GM12878 (cell line): ENCODE measurements at regions not wholly inside any gene's neighbourhood (a gene's known extent, or its start where the extent isn't known, plus 50 kb on each side); places are given as distances from the start of the nearest gene placed in this dataset.

Source experiments
- ATAC-seq: fragments of 200-7000 bp; cut with Tn5 transposase; 3 replicates; pipeline ENCODE4 v1.9.1; 2020; ENCODE audit warnings: mild to moderate bottlenecking, moderate library complexity
- BruUV-seq: library from RNA; stranded (reverse); fragments of 400-500 nt; replicated peaks from 2 replicates; lab custom pipeline; 2021; lab: Mats Ljungman, UMichigan
- CTCF ChIA-PET: fragments of 300-600 bp; sonication (Branson Sonifier 250); formaldehyde crosslinking; extraction: SDS; loops from one replicate; lab custom pipeline; 2021; ENCODE audit warnings: inconsistent platforms; lab: Yijun Ruan, JAX
- POLR2A ChIA-PET: fragments of 350-600 bp; formaldehyde crosslinking; extraction: SDS; loops from one replicate; lab custom pipeline; 2021; ENCODE audit warnings: inconsistent platforms; lab: Charles Lee
- RAD21 ChIA-PET: fragments of 300-600 bp; sonication (Branson Sonifier 250); formaldehyde crosslinking; loops from one replicate; lab custom pipeline; 2023; ENCODE audit warnings: antibody characterized with exemption; ENCODE audit not compliant: unreplicated experiment; lab: Charles Lee
- SMC1A ChIA-PET: fragments of 300-600 bp; sonication (Branson Sonifier 250); formaldehyde crosslinking; loops from one replicate; lab custom pipeline; 2023; ENCODE audit not compliant: unreplicated experiment, uncharacterized antibody; lab: Charles Lee
- DNase-seq: peaks from one replicate; pipeline ENCODE4 v3.0.0-alpha.2; 2011; ENCODE audit warnings: low read depth, low spot score
- FAIRE-seq: peaks from 3 replicates; lab custom pipeline; 2011; peaks lifted over from hg19 to GRCh38; lab: Jason Lieb, UNC
- H2AFZ ChIP-seq: 2 replicates; pipeline ENCODE4 v1.6.0; 2011; ENCODE audit warnings: low read depth, low read length, control low read depth; ENCODE audit not compliant: control insufficient read depth
- H3K27ac ChIP-seq: 2 replicates; pipeline ENCODE4 v1.5.1; 2011; ENCODE audit warnings: control low read depth; ENCODE audit not compliant: control insufficient read depth, insufficient read depth
- H3K27me3 ChIP-seq, 2 experiments: replicated peaks in 1 of 2; 2 replicates each; pipeline versions ENCODE4 v1.6.0 to v1.6.1; 2011; ENCODE audit warnings: low read length in 1 of 2; ENCODE audit not compliant: control insufficient read depth in 2 of 2, insufficient read depth in 2 of 2
- H3K36me3 ChIP-seq, 2 experiments: 2 replicates each; pipeline ENCODE4 v1.5.1; 2011; ENCODE audit warnings: low read length in 1 of 2; ENCODE audit not compliant: control insufficient read depth in 2 of 2, insufficient read depth in 2 of 2
- H3K4me1 ChIP-seq: 2 replicates; pipeline ENCODE4 v1.6.1; 2011; ENCODE audit warnings: mild to moderate bottlenecking, low read length, moderate library complexity, mixed read lengths; ENCODE audit not compliant: control insufficient read depth, insufficient read depth
- H3K4me2 ChIP-seq: 2 replicates; pipeline ENCODE4 v1.6.0; 2011; ENCODE audit warnings: control low read depth; ENCODE audit not compliant: control insufficient read depth, insufficient read depth
- H3K4me3 ChIP-seq: fragments of 200-600 bp; sonication (generic); 2 replicates; pipeline ENCODE4 v1.5.1; 2016
- H3K79me2 ChIP-seq: 2 replicates; pipeline ENCODE4 v1.6.0; 2011; ENCODE audit warnings: low read length; ENCODE audit not compliant: control insufficient read depth, insufficient read depth
- H3K9ac ChIP-seq: 2 replicates; pipeline ENCODE4 v1.8.0; 2011; ENCODE audit warnings: low read length, control low read depth, mixed read lengths; ENCODE audit not compliant: control insufficient read depth, insufficient read depth
- H3K9me3 ChIP-seq: replicated peaks from 3 replicates; pipeline ENCODE4 v1.5.1; 2011; ENCODE audit warnings: mild to moderate bottlenecking, low read length; ENCODE audit not compliant: control insufficient read depth, insufficient read depth
- H4K20me1 ChIP-seq: 2 replicates; pipeline ENCODE4 v1.6.0; 2011; ENCODE audit not compliant: control insufficient read depth, insufficient read depth
- CREM ChIP-seq: IDR thresholded peaks from 2 replicates; pipeline ENCODE4 v1.6.1; 2014; ENCODE audit warnings: antibody characterized with exemption, low read depth
- IKZF2 ChIP-seq, 2 experiments: fragments of 450-650 bp; IDR thresholded peaks; 2 replicates each; pipeline ENCODE4 v1.6.1; 2017; ENCODE audit warnings: mild to moderate bottlenecking in 2 of 2, moderate library complexity in 2 of 2
- JUNB ChIP-seq: IDR thresholded peaks from 2 replicates; pipeline ENCODE4 v1.6.1; 2016; ENCODE audit warnings: antibody characterized with exemption, mild to moderate bottlenecking
- KDM1A ChIP-seq: fragments of 200-600 bp; sonication (generic); IDR thresholded peaks from 2 replicates; pipeline ENCODE4 v1.6.1; 2016; ENCODE audit warnings: borderline replicate concordance
- RAD21 ChIP-seq: IDR thresholded peaks from 2 replicates; pipeline ENCODE4 v1.6.1; 2011; ENCODE audit warnings: mild to moderate bottlenecking, low read depth, low read length, moderate library complexity; ENCODE audit not compliant: insufficient read depth
- RUNX3 ChIP-seq: IDR thresholded peaks from 2 replicates; pipeline ENCODE4 v1.6.1; 2012; ENCODE audit warnings: low read length, inconsistent platforms
- WGBS: methylation state at CpG from one replicate; pipeline ENCODE4 v1.1.6; 2016; ENCODE audit warnings: low lambda C conversion rate; ENCODE audit not compliant: insufficient replicate concordance, insufficient coverage; ENCODE audit errors: missing lambda C conversion rate; 5-methylcytosine and 5-hydroxymethylcytosine counted together
- in situ Hi-C: fragments of 300-500 bp; cut with MboI; formaldehyde crosslinking; loops from 9 replicates; pipeline ENCODE4 v1.14.3; 2018; ENCODE audit warnings: mixed read lengths
- intact Hi-C: fragments of 100-400 bp; cut with micrococcal nuclease; formaldehyde crosslinking; loops from one replicate; pipeline ENCODE4 v1.14.2; 2022; ENCODE audit not compliant: unreplicated experiment
- TF ChIP-seq, protein P1 (sequence below): fragments of 450-650 bp; IDR thresholded peaks from 2 replicates; pipeline ENCODE4 v1.6.1; 2017; ENCODE audit warnings: mild to moderate bottlenecking, moderate library complexity
- TF ChIP-seq, protein P2 (sequence below): IDR thresholded peaks from 2 replicates; pipeline ENCODE4 v1.6.1; 2011; ENCODE audit warnings: borderline replicate concordance, low read depth, mild to moderate bottlenecking, moderate library complexity, low read length; ENCODE audit not compliant: insufficient read depth, poor library complexity, severe bottlenecking
- TF ChIP-seq, protein P3 (sequence below): fragments of 450-650 bp; IDR thresholded peaks from 2 replicates; pipeline ENCODE4 v1.6.1; 2018; ENCODE audit warnings: mild to moderate bottlenecking, low read depth, moderate library complexity; ENCODE audit not compliant: partially characterized antibody
- TF ChIP-seq, protein P4 (sequence below): fragments of 450-650 bp; formaldehyde crosslinking; IDR thresholded peaks from 2 replicates; pipeline ENCODE4 v1.4.0; 2022; ENCODE audit warnings: mild to moderate bottlenecking, moderate library complexity

DNA sequence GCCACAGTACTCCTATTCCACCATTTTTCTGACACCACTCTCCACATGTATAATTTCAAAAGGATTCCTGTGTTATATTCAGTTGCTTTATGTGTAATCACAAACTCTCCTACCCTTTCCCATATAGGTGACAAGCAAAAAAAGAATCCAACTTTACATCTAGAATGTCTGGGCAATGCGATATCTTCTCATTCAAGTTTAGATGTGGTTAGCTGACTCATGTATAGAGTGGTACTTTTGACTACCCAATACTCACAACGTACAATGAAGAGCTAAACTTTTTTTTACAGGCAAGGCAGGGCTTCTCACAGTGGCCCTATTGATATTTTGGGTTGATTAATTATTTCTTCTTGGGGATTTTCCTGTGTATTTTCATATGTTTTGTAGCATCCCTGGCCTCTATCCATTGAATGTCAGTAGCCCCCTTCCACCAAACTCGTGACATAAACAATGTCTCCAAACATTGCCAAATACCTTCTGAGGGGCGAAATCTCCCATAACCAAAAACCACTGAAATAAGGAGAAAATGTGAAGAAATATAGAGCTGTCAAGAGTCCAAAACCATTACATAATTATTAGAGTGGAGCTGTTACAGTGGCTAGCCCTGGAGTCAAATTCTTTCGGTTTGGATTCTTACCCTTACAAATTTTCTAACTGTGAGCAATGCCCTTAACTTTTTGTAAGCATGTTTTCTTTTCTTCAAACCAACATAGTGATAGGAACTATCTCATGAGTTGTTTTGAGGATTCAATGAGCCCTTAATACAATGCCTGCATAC lies 342.6 kb downstream of the NSUN3 start:
- H3K9me3 ChIP-seq: no peaks in the 10 kb centered on the region
- intact Hi-C loops: no loop called here
- BruUV-seq: no TSS peak
- WGBS: 1% methylated on average over 5 of the region's 5 CpGs
- H3K36me3 ChIP-seq: no peaks in the 10 kb centered on the region
- DNase-seq (no peak), ATAC-seq (peak; percentile 96), FAIRE-seq (no peak)
- H3K9ac ChIP-seq: no peak overlapping the region
- H3K4me2 ChIP-seq: no peak overlapping the region
- H3K27me3 ChIP-seq: no peaks in the 10 kb centered on the region
- no peaks in the 10 kb centered on the region for H3K79me2 ChIP-seq
- no peak overlapping the region for H3K27ac ChIP-seq
- ChIA-PET RAD21 (interaction anchor here (0.6 kb wide), 1 partner anchor 23 kb away, joined by 3 read pairs; no protein-coding TSS in a partner anchor), SMC1A (interaction anchor here (1.1 kb wide), 1 partner anchor 9 kb away, joined by 3 read pairs; no protein-coding TSS in a partner anchor), CTCF (interaction anchor here (1.0 kb wide), 1 partner anchor 10 kb away, joined by 3 read pairs; no protein-coding TSS in a partner anchor), POLR2A (no interaction called here)
- H4K20me1 ChIP-seq: no peaks in the 10 kb centered on the region
- no peak overlapping the region for H3K4me3 ChIP-seq
- H3K4me1 ChIP-seq: no peaks in the 10 kb centered on the region
- no peak overlapping the region for H2AFZ ChIP-seq
- in situ Hi-C loops: no loop called here
- TF ChIP-seq, protein P1, sequence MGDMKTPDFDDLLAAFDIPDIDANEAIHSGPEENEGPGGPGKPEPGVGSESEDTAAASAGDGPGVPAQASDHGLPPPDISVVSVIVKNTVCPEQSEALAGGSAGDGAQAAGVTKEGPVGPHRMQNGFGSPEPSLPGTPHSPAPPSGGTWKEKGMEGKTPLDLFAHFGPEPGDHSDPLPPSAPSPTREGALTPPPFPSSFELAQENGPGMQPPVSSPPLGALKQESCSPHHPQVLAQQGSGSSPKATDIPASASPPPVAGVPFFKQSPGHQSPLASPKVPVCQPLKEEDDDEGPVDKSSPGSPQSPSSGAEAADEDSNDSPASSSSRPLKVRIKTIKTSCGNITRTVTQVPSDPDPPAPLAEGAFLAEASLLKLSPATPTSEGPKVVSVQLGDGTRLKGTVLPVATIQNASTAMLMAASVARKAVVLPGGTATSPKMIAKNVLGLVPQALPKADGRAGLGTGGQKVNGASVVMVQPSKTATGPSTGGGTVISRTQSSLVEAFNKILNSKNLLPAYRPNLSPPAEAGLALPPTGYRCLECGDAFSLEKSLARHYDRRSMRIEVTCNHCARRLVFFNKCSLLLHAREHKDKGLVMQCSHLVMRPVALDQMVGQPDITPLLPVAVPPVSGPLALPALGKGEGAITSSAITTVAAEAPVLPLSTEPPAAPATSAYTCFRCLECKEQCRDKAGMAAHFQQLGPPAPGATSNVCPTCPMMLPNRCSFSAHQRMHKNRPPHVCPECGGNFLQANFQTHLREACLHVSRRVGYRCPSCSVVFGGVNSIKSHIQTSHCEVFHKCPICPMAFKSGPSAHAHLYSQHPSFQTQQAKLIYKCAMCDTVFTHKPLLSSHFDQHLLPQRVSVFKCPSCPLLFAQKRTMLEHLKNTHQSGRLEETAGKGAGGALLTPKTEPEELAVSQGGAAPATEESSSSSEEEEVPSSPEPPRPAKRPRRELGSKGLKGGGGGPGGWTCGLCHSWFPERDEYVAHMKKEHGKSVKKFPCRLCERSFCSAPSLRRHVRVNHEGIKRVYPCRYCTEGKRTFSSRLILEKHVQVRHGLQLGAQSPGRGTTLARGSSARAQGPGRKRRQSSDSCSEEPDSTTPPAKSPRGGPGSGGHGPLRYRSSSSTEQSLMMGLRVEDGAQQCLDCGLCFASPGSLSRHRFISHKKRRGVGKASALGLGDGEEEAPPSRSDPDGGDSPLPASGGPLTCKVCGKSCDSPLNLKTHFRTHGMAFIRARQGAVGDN: no peak
- TF ChIP-seq RUNX3 (peak; percentile 58; the same call in 1 of the 2 replicates), JUNB (peak; percentile 16; the same call in 1 of the 2 replicates), CREM (no peak), IKZF2 (IDR thresholded peaks at IDR 0.05) (peak in 1 of 2 experiments; percentile 24; a peak in 1 of 4 replicates), KDM1A (no peak), RAD21 (no peak)
- TF ChIP-seq, protein P2, sequence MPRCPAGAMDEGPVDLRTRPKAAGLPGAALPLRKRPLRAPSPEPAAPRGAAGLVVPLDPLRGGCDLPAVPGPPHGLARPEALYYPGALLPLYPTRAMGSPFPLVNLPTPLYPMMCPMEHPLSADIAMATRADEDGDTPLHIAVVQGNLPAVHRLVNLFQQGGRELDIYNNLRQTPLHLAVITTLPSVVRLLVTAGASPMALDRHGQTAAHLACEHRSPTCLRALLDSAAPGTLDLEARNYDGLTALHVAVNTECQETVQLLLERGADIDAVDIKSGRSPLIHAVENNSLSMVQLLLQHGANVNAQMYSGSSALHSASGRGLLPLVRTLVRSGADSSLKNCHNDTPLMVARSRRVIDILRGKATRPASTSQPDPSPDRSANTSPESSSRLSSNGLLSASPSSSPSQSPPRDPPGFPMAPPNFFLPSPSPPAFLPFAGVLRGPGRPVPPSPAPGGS: no peak
- TF ChIP-seq, protein P3, sequence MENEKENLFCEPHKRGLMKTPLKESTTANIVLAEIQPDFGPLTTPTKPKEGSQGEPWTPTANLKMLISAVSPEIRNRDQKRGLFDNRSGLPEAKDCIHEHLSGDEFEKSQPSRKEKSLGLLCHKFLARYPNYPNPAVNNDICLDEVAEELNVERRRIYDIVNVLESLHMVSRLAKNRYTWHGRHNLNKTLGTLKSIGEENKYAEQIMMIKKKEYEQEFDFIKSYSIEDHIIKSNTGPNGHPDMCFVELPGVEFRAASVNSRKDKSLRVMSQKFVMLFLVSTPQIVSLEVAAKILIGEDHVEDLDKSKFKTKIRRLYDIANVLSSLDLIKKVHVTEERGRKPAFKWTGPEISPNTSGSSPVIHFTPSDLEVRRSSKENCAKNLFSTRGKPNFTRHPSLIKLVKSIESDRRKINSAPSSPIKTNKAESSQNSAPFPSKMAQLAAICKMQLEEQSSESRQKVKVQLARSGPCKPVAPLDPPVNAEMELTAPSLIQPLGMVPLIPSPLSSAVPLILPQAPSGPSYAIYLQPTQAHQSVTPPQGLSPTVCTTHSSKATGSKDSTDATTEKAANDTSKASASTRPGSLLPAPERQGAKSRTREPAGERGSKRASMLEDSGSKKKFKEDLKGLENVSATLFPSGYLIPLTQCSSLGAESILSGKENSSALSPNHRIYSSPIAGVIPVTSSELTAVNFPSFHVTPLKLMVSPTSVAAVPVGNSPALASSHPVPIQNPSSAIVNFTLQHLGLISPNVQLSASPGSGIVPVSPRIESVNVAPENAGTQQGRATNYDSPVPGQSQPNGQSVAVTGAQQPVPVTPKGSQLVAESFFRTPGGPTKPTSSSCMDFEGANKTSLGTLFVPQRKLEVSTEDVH: no peak
- TF ChIP-seq, protein P4, sequence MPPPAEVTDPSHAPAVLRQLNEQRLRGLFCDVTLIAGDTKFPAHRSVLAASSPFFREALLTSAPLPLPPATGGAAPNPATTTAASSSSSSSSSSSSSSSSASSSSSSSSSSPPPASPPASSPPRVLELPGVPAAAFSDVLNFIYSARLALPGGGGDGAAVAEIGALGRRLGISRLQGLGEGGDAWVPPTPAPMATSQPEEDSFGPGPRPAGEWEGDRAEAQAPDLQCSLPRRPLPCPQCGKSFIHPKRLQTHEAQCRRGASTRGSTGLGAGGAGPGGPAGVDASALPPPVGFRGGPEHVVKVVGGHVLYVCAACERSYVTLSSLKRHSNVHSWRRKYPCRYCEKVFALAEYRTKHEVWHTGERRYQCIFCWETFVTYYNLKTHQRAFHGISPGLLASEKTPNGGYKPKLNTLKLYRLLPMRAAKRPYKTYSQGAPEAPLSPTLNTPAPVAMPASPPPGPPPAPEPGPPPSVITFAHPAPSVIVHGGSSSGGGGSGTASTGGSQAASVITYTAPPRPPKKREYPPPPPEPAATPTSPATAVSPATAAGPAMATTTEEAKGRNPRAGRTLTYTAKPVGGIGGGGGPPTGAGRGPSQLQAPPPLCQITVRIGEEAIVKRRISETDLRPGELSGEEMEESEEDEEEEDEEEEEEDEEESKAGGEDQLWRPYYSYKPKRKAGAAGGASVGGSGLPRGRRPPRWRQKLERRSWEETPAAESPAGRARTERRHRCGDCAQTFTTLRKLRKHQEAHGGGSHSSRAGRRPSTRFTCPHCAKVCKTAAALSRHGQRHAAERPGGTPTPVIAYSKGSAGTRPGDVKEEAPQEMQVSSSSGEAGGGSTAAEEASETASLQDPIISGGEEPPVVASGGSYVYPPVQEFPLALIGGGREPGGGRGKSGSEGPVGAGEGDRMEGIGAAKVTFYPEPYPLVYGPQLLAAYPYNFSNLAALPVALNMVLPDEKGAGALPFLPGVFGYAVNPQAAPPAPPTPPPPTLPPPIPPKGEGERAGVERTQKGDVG (CRISPR knock-in tag): no peak
